ENCODE measurements at regions not wholly inside any gene's neighbourhood (a gene's known extent, or its start where the extent isn't known, plus 50 kb on each side); places are given as distances from the start of the nearest gene placed in this dataset.

DNA sequence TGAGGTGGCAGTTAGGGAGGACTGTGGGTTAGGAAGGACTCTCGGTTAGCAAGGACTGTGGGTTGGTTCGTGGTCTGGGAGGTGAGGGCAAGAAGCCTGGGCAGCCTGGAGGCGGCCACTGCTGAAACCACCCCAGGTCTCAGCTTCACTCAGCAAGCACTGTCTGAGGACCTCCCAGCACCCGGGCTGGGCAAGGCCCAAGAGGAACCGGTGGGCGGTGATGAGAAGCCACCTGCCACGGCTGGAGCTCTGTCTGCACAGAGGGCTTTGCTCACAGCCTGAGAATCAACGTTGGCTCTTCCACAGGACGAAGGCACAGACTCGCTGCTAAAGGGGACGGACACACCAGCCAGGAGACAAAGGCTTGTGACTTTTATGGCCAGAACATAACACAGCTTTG is 69.3 kb downstream of the DACT2 start:
- Histone ChIP-seq H3K79me2 (ENCODE audit: insufficient read depth, low read length) (no peaks in the 10 kb centered on the region), H3K27me3 (ENCODE audit: insufficient read depth, low read length) (peaks cover 39% of the 10 kb centered on the region), H3K9me2 (ENCODE audit: insufficient read depth) (no peaks in the 10 kb centered on the region), H3K9ac (ENCODE audit: low read length) (no peak overlapping the region), H3K4me2 (ENCODE audit: low read length) (no peak overlapping the region), H4K20me1 (ENCODE audit: insufficient read depth) (no peaks in the 10 kb centered on the region), H3K4me3 (replicated peaks in 1 of 2; ENCODE audit: low read depth in 1 of 2, low read length in 2 of 2) (no peak overlapping the region), H3K4me1 (ENCODE audit: control insufficient read depth in 1 of 2, insufficient read depth in 2 of 2, low read length in 2 of 2) (no peaks in the 10 kb centered on the region), H3K9me3 (ENCODE audit: control insufficient read depth in 1 of 2, insufficient read depth in 1 of 2, low read depth in 1 of 2, low read length in 2 of 2) (no peaks in the 10 kb centered on the region), H3K27ac (ENCODE audit: low read depth, low read length) (no peak overlapping the region), H2AFZ (ENCODE audit: low read depth, low read length, poor library complexity, severe bottlenecking) (no peak overlapping the region), H3K36me3 (ENCODE audit: control insufficient read depth in 1 of 2, insufficient read depth in 2 of 2, low read length in 2 of 2) (no peaks in the 10 kb centered on the region)
- BruUV-seq (replicated peaks), result no TSS peak
- RAD21 ChIA-PET (ENCODE audit: low non-redundant PET in 1 of 2, low total read pairs in 2 of 2, uncharacterized antibody in 2 of 2, unreplicated experiment in 2 of 2), result no interaction called here
- no peak for ATAC-seq
- CTCF ChIA-PET, result no interaction called here
- no peak for DNase-seq (ENCODE audit: low read depth, low spot score)
- TF ChIP-seq CBX3 (IDR thresholded peaks at IDR 0.05; ENCODE audit: low read depth) (no peak), YY1 (IDR thresholded peaks at IDR 0.05; ENCODE audit: extremely low read depth, insufficient replicate concordance, low read depth, low read length) (no peak), FOSL1 (IDR thresholded peaks at IDR 0.05; ENCODE audit: low read depth) (no peak), POLR2AphosphoS5 (IDR thresholded peaks at IDR 0.05; ENCODE audit: low read depth, low read length) (no peak), ELF1 (IDR thresholded peaks at IDR 0.05; ENCODE audit: borderline replicate concordance, low read depth) (no peak), ZBTB33 (IDR thresholded peaks at IDR 0.05; ENCODE audit: extremely low read depth, insufficient replicate concordance, low read length) (no peak), SIN3A (IDR thresholded peaks at IDR 0.05; ENCODE audit: low read depth) (no peak), SP1 (IDR thresholded peaks at IDR 0.05; ENCODE audit: low read depth) (no peak)
- TF ChIP-seq, protein P1, sequence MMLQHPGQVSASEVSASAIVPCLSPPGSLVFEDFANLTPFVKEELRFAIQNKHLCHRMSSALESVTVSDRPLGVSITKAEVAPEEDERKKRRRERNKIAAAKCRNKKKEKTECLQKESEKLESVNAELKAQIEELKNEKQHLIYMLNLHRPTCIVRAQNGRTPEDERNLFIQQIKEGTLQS (IDR thresholded peaks at IDR 0.05), result no peak
- TF ChIP-seq, protein P2, sequence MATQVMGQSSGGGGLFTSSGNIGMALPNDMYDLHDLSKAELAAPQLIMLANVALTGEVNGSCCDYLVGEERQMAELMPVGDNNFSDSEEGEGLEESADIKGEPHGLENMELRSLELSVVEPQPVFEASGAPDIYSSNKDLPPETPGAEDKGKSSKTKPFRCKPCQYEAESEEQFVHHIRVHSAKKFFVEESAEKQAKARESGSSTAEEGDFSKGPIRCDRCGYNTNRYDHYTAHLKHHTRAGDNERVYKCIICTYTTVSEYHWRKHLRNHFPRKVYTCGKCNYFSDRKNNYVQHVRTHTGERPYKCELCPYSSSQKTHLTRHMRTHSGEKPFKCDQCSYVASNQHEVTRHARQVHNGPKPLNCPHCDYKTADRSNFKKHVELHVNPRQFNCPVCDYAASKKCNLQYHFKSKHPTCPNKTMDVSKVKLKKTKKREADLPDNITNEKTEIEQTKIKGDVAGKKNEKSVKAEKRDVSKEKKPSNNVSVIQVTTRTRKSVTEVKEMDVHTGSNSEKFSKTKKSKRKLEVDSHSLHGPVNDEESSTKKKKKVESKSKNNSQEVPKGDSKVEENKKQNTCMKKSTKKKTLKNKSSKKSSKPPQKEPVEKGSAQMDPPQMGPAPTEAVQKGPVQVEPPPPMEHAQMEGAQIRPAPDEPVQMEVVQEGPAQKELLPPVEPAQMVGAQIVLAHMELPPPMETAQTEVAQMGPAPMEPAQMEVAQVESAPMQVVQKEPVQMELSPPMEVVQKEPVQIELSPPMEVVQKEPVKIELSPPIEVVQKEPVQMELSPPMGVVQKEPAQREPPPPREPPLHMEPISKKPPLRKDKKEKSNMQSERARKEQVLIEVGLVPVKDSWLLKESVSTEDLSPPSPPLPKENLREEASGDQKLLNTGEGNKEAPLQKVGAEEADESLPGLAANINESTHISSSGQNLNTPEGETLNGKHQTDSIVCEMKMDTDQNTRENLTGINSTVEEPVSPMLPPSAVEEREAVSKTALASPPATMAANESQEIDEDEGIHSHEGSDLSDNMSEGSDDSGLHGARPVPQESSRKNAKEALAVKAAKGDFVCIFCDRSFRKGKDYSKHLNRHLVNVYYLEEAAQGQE (IDR thresholded peaks at IDR 0.05; ENCODE audit: low read depth), result no peak
- POLR2A ChIA-PET, result no interaction called here
- intact Hi-C loops (cut with micrococcal nuclease), result no loop called here
